ENCODE measurements at regions not wholly inside any gene's neighbourhood (a gene's known extent, or its start where the extent isn't known, plus 50 kb on each side); places are given as distances from the start of the nearest gene placed in this dataset.
A peak's percentile ranks its signal among the peaks of the same experiment; 100 is the strongest.

DNA sequence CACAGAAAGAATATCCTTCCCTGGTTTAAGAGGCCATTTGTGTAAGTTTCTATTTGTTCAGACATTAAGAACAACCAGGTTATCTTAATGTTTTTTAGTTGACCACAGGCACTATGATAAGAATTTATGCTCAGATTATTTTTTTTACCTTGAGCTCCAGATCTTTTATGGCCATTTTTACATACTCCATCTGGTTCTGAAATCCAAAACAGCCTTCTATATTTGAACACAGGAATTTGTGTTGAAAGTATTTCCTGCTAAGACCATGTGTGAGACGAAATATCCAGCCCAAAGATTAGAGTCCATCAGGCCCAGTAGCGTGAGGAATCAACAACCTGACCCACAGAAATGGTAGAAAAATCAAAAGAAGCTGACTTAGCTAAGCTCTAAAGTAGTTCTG lies 569.9 kb upstream of the FAT3 start:
- no peak for DNase-seq (ENCODE audit: low read depth in 2 of 2)

DNA sequence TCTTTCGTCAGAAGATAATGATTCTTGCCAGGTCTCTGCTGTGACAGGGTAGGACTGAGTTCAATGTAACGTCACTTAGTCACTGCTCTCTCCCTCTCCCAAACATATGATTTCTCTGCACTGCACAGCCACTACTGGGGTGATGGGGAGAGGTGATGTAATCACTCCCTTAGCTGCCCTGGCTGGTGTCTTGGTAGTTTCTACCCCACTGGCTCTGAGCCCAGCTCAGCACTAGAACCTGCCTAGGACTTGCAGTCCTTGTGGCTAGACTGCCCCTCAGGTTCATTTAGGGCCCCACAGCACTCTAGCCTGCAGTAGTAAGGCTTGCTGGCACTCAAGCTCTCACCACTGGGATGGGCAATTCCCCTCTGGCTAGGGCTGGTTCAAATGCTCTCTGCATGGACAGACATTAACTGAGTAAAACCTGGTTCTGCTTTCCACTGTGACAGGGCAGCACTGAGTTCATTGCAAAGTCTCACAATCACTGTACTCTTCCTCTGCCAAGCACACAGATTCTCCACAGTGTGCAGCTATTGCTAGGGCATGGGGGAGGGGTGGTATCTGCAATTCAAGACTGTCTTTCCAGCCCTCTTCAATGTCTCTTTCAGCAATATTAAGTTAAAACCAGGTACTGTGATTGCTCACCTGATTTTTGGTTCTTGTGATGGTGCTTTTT lies 571.4 kb upstream of the FAT3 start:
- no peak for DNase-seq (ENCODE audit: low read depth in 2 of 2)

DNA sequence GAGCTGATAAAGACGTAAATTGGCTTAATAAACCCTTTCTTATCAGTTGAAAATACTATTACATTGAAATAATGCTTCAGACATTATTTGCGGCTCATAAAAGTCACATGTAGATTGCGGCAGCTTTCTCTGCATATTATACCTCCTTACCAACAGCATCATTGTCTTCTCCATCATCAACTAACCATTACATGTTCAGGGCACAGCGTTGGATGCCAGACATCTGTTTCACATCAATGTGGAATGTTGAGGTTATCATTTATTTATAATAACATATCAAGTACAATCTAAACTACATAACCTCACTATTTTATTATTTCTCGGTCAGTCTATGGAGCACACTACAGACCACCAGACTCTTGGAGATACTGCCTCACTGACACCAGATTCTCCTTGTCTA lies 573.8 kb upstream of the FAT3 start:
- no peak for DNase-seq (ENCODE audit: low read depth in 2 of 2)

DNA sequence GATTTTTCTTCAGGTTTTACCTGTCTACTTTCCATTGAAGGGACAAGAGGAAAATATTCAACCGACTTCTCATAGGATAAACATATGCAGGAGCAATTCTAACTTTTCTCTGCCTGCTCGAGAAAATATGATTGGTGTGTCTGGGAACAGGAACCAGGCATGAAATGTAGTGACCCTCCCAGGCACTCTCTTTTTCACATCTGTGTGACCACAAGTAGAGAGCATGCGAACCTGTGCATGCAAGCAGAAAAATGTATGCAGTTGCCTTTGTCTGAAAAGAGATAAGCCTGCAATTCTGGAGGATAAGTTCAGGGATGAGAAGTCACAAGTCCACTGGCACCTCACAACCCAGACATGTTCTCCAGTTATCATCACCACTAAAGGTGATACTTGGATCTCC lies 583.5 kb upstream of the FAT3 start:
- no peak for DNase-seq (ENCODE audit: low read depth in 2 of 2)

DNA sequence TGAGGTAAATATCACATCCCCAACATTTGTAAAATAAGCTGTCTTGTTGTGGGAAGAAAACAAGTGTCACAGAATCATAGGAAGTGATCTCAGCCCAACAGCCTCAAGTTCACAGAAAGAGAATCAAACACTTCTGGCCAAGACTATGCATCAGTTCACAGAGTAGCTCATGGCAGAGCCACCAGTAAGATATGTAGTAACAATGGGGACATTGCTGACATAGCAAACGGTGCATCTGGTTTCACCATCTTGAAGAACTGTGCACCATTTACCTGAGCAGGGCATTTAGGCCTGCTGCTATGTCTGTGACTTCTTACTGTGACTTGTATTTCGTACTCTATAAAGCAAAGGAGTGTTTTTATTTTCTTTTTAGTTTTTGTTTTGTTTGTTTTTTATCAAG lies 585.3 kb upstream of the FAT3 start:
- DNase-seq (ENCODE audit: low read depth in 2 of 2): no peak

DNA sequence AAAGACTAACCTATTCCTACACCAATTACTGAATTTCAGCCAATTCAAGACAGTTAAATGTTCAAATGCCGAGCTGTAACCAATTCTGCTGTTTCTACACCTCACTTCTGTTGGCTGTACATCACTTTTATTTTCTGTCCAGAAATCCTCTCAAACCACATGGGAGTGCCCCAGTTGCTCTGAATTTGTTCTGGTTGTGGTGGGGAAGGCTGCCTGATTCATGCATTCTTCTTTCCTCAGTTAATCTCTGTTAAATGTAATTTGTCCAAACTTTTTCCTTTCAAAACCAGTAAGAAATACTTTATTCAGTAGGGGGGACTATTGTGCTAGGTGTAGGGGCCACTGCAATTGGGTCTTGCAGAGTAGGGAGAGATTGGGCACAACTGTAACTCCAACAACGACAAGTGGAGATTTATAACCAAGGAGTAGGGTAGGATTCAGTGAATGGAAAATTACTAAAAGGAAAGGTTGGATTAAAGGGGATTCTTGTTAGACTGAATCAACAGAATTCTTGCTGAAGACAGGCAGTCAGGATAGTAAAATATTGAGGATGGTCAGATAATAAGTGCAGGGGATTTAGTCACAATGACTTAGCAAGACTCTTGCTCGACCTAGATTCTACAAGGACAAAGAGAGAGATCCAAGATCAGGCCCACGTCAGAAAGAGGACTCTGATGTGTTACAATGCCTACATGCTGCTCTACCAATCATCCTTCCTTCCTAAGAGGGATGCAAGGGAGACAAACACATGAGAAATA lies 593.5 kb upstream of the FAT3 start:
- peak in 1 of 2 experiments; percentile 4 for DNase-seq (ENCODE audit: low read depth in 2 of 2)

DNA sequence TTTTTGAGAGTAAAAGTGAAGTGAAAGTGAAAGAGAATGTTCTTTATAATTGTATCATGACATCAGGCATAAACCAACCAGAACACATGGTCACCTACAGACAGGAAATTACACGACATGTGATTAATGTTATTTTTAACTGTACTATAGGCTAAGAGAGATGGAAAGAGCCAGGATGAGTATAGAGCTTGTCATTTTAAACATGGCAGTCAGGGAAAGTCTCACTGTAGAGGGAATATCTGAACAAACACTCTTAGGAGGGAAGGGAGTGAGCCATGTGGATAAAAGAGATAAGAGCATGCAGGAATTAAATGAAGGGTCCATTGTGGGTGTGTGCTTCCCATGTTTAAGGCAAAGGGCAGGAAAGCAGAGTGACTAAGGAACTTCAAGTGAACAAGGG lies 599.1 kb upstream of the FAT3 start:
- DNase-seq (ENCODE audit: low read depth in 2 of 2): no peak

DNA sequence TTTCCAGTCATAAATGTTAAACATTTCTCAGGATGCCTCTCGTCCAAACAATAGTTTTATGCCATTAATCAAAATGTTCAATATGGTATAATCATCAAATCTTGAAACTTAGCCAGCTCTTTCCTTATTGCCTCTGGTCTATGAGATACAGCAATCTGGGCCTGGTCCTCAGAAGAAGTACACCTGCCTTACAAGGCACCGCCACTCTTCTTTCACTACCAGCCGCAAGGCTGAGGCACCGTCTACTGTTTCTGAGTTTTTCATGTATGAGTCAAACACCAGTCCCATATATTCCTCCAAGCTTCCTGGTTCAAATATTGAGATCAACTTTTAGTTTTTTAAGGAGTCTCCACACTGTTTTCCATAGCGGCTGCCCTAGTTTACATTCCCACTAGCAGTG lies 600.6 kb upstream of the FAT3 start:
- DNase-seq (ENCODE audit: low read depth in 2 of 2): no peak

DNA sequence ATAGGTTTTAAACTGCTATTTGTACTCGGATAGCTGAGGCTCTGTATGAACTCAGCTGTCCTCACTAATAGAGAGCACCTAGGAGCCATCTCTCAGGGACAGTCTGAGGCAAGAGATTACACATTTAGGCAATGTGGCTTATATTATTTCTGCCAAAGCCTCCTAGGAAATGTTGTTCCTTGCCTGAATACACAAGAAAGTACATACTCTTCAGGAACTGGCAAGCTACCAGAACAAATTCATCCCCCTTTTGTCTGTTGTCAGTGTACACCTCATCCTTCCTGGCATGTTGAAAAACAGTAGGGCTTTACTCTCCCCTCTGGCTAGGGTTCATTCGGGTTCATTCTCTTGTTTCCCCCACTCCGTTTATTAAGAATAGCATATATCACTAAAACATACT lies 615.9 kb upstream of the FAT3 start:
- DNase-seq (ENCODE audit: low read depth in 2 of 2): no peak

DNA sequence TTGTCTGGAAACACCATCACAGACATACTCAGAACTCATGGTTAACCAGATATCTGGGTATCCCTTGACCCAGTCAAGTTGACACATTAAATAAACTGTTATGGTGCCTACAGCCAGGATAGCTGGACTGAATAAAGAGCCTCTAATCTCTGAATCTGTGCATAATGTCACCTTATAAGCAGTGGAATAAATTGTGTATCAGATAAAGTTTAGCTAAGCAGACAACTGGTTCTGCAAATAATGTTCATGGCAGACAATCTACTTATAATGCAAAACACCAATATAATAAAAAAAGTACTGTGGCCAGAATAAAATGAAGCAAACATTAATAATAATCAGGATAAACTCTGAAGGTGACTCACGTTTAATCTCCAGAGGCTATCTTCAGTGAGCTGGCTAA lies 628.5 kb upstream of the FAT3 start:
- no peak for DNase-seq (ENCODE audit: low read depth in 2 of 2)

DNA sequence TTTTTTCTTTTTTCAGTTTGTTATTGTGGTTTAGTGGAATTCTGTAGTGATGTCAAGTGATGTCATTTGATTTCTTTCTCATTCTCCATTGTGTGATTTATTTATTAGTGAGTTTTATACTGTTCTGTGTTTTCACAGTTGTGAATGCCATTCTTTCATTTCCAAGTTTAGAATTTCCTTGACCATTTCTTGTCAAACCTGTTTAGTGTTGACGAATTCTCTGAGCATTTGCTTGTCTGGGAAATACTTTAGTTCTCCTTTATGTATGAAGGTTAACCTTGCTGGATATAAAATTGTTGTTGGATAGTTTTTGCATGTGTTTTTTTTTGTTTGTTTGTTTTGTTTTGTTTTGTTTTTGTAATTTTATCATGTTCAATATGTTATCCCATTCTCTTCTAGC lies 633.6 kb upstream of the FAT3 start:
- DNase-seq (ENCODE audit: low read depth in 2 of 2): no peak

DNA sequence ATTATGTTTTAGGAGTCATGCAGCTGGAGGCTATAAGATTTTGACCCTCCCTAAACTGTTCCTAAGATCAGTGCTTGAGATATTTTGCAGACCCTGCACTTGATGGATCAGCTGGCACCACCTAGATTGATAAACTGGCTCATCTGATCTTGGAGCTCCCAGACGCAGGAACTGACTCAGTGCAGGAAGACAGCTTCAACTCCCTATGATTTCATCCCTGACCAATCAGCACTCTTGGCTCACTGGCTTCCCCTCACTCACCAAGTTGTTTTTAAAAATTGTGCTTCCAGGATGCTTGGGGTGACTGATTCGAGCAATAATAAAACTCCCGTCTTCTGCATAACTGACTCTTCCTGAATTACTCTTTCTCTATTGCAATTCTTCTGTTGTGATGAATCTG lies 637.5 kb upstream of the FAT3 start:
- no peak for DNase-seq (ENCODE audit: low read depth in 2 of 2)

DNA sequence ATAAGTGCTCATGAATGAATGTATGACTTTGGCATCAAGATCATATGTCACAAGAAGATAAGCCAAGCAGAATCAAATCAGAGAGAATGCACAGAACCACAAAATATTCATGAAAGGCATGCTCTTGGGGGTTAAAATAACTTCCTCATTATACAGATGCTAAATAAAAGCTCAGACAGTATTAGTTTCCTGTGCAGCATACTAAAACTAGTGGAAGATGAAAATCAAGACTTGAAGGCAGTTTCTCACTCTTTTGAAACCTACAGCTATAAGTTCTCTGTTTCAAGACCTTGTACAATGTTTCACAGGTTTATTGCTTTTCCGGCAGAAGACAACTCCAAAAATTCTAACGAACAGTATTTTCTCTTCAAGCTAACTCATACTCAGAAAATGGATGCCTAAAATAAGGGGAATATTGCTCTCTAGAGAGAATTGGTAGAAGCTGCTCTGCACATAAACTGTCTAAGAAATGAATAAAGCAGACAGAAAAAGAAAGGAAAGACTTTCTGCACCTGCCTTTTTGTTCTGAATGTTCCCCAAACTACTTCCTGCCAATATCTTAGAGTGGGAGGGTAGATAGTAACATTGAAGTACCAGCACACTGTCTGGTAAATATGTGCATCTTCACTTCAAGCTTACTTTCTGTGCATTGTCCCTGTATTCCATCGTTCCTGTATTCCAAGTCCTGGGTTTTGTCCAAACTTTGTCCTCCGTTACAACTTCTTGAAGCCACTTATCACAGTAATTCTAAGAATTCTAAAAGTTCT lies 639.4 kb upstream of the FAT3 start:
- DNase-seq (ENCODE audit: low read depth in 2 of 2): no peak

DNA sequence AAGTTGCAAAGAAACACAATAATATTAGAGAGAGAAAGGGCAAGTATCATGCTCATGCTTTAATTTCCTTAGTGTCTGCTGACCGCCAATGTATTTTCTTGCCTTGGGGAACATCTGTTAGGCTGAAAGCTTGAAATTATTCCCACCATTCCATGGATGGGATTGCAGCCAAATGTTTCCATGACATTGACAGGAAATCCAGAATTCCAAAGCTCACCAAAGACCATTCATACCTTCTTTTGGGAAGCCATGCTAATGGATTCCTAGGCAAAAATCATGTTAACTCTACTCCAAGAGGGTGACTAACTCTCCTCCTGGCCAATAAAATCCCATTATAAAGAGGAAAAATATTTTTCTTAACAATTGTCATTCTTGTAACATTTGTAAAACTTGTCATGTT lies 661.4 kb upstream of the FAT3 start:
- DNase-seq (ENCODE audit: low read depth in 2 of 2): no peak

DNA sequence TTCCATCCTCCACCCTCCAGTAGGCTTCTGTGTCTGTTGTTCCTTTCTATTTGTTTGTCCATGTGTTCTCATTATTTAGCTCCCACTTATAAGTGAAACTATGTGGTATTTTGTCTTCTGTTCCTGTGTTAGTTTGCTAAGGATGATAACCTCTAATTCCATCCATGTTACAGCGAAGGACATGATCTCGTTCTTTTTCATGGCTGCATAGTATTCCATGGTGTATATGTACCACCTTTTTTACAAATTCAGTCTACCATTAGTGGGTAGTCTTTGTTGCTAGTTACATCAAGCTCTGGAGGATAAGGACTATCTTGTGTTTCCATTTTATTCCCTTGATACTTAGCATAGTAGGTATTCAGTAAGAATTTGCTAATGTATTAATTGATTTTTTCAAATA lies 664.2 kb upstream of the FAT3 start:
- DNase-seq (ENCODE audit: low read depth in 2 of 2): no peak

DNA sequence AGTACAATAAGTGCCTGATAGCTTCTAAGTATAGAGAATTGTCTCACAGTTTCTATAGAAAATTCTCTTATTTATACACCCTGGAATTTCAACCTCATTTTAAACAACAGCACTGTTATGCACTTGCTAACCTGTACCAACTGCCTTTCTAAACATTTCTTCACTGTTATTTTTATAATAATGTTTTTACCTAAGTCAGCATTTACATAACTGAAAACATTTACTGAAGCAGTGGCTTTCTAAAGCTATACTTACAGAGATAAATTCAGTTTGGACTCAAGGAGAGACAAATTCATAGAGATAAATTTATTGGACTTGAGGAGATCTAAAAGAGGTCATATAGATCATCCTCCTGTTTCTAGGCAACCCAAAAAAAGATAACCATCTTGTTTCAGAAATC lies 686.6 kb upstream of the FAT3 start:
- no peak for DNase-seq (ENCODE audit: low read depth in 2 of 2)

DNA sequence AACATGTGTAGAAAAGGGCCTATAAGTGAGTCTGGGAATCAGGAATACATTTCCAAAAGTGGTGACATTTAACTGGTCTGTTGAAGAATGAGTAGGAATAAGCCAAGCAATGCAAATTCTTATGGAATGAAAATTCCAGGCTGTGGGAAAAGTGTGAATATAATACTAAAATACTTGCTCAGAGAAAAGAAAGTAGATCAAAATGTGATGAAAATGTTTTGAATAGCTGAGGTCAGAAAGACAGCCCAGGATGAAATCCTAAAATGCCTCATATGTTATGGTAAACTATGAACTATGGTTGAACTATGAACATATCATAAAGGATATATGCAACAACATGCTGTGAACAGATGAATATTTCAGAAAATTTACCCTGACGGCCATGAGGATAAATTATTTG lies 688.3 kb upstream of the FAT3 start:
- DNase-seq (ENCODE audit: low read depth in 2 of 2): peak; percentile 1 to 3

DNA sequence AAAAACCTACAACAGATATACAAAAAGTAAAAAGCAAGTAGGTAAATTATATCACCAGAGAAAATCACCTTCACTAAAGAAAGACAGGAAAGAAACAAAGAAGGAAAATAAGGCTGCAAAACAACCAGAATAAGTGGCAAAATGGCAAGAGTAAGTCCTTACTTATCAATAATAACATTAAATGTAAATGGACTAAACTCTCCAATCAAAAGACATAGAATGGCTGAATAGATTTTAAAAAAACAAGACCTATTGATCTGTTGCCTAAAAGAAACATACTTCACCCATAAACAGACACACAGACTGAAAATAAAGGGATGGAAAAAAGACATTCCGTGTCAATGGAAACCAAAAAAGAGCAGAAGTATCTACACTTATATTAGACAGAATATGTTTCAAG lies 695.7 kb upstream of the FAT3 start:
- no peak for DNase-seq (ENCODE audit: low read depth in 2 of 2)

DNA sequence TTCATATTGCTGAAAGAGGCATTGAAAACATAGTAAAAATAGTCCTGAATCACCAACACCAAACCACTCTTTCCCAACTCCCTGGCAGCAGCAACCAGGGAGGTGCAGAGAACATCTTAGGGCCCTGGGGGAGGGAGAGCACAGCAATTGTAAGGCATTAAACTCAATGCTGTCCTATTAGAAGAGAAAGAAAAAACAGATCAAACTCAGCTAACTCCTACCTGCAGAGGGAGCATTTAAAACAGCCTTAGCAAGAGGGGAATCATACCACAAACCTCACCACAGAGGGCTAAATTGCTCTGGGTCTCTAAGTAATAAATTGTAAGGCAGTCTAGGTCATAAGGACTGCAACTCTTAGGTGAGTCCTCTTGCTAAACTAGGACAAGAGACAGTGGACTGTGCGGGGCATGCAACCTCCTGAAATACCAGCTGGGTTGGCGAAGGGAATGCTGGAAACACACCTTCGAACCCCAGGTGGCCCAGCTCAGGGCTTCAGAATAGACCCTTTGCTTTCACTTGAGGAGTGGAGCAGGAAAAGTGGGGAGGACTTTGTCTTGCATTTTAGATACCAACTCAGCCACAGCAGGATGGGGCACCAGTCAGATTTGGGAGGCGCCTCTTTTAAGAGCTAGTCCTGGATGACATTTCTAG lies 697.1 kb upstream of the FAT3 start:
- no peak for DNase-seq (ENCODE audit: low read depth in 2 of 2)

DNA sequence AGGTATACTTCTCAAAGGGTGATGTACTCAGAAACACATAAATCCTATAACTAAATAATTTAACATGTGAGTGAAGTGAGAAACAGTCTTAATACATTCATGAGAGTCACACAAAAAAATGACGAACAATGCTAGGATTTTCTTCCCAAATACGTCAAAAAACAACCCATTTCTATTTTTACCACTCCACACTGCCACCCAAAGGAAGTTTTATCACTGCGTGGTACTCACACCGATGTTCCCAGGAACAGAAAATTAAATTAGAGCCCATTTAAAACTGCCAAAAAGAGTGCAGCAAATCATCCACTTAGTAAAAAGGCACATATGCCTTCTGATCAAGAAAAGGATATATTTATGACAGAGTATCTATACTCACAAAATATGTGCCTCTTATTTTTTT lies 710.9 kb upstream of the FAT3 start:
- no peak for DNase-seq (ENCODE audit: low read depth in 2 of 2)

DNA sequence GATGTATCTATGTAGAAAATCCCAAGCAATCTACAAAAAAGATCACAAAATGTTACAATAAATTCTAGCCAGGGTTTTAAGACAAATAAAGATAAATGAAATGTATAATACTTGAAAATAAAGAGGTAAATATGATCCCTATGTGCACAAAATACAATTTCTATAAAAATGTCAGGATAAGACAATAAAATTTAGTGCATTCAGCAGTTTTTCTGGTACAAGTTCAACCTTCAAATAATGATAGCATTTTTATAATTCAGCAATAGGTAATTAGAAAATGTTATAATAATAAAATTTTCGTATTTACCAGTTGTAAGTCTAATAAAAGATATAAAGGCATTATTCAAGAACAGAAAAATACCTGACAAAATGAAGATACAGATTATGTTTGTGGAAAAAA lies 726.8 kb upstream of the FAT3 start:
- no peak for DNase-seq (ENCODE audit: low read depth in 2 of 2)

DNA sequence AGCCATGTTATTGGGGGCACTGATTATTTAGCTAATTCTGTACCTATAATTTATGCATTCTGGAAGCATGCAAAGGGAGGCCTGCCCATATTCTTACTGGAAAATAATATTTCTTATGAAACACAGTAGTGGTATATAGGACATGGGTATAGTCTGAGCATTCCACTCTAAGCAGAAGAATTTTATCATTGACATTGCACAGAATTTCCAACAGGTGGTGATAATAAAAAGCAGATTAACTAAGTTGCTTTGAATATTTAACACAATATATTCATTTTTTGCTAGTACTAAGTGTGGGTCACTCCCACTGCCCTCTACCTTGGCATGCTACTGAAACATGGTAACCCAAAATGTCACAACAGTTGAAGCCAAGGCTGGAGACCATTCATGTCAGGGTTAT lies 728.8 kb upstream of the FAT3 start:
- DNase-seq (ENCODE audit: low read depth in 2 of 2): no peak

DNA sequence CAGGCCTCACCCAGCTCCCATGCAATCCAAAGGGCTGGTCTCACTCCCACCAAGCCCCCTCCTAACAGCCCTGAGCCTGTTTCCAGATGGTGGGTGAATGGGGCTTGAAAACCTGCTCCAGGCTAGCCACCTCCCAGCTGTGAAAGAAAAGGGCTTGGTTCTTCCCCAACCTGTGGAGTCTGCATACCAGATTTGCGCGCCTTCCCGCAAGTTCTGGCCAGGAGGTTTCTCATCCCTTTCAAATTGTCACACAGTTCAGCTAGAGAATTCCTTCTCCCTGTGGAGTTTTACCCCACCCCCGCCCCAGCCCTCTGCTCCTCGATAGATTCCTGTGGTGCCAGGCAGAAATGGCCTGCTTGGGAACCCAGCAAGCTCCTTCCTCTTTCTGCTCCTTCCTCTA lies 734.6 kb upstream of the FAT3 start:
- DNase-seq (ENCODE audit: low read depth in 2 of 2): no peak

All from fibroblast of skin of left quadriceps (primary cell).